Activated CD8-positive, alpha-beta T cell treated with anti-CD3 and anti-CD28 coated beads for 36 hours (primary cell): ENCODE measurements at regions not wholly inside any gene's neighbourhood (a gene's known extent, or its start where the extent isn't known, plus 50 kb on each side); places are given as distances from the start of the nearest gene placed in this dataset.

Experiments
- ATAC-seq: fragments of 200-7000 bp; cut with Tn5 transposase; one replicate; pipeline ENCODE4 v1.10.0; 2021; ENCODE audit warnings: mild to moderate bottlenecking, moderate library complexity
- CTCF ChIA-PET: fragments of 350-600 bp; sonication (Branson Sonifier 250); formaldehyde crosslinking; loops from one replicate; lab custom pipeline; 2021; ENCODE audit warnings: antibody characterized with exemption; lab: Charles Lee
- POLR2A ChIA-PET: fragments of 350-600 bp; sonication (Branson Sonifier 250); formaldehyde crosslinking; loops from one replicate; lab custom pipeline; 2021; ENCODE audit warnings: antibody characterized with exemption; lab: Charles Lee
- DNase-seq: peaks from one replicate; pipeline ENCODE4 v3.0.0-alpha.2; 2020
- H3K27ac Mint-ChIP-seq: one replicate; pipeline ENCODE4 v1.8.0; 2021; ENCODE audit warnings: mild to moderate bottlenecking, mixed read lengths
- H3K27me3 Mint-ChIP-seq: one replicate; pipeline ENCODE4 v1.8.0; 2021; ENCODE audit warnings: mixed read lengths
- H3K36me3 Mint-ChIP-seq: one replicate; pipeline ENCODE4 v1.8.0; 2021; ENCODE audit warnings: low read depth, mixed read lengths
- H3K4me1 Mint-ChIP-seq: one replicate; pipeline ENCODE4 v1.8.0; 2021; ENCODE audit warnings: low read depth, mixed read lengths
- H3K4me3 Mint-ChIP-seq: one replicate; pipeline ENCODE4 v1.8.0; 2021; ENCODE audit warnings: mild to moderate bottlenecking, moderate library complexity, mixed read lengths
- H3K9me3 Mint-ChIP-seq: one replicate; pipeline ENCODE4 v1.8.0; 2021; ENCODE audit warnings: mixed read lengths
- CTCF ChIP-seq: fragments of 200-600 bp; IDR thresholded peaks from one replicate; pipeline ENCODE4 v1.8.0; 2022; ENCODE audit warnings: antibody characterized with exemption, mild to moderate bottlenecking
- intact Hi-C: fragments of 100-400 bp; cut with micrococcal nuclease; formaldehyde crosslinking; loops from one replicate; pipeline ENCODE4 v1.10.0; 2022

GRCh38 chrX:20973038-20973437, 401.2 kb upstream of the CNKSR2 start:
- H3K4me1 Mint-ChIP-seq: no peaks in the 10 kb centered on the region
- no peaks in the 10 kb centered on the region for H3K27me3 Mint-ChIP-seq
- ChIA-PET POLR2A (no interaction called here), CTCF (no interaction called here)
- TF ChIP-seq CTCF: no peak
- intact Hi-C loops: no loop called here
- H3K36me3 Mint-ChIP-seq: no peaks in the 10 kb centered on the region
- H3K9me3 Mint-ChIP-seq: no peaks in the 10 kb centered on the region
- ATAC-seq (no peak), DNase-seq (no peak)
- H3K4me3 Mint-ChIP-seq: no peak overlapping the region
- H3K27ac Mint-ChIP-seq: no peak overlapping the region

GRCh38 chrX:20971250-20971649, 403.0 kb upstream of the CNKSR2 start:
- intact Hi-C loops: no loop called here
- H3K36me3 Mint-ChIP-seq: no peaks in the 10 kb centered on the region
- H3K9me3 Mint-ChIP-seq: no peaks in the 10 kb centered on the region
- no peak for TF ChIP-seq CTCF
- H3K27ac Mint-ChIP-seq: no peak overlapping the region
- ATAC-seq: no peak
- no peak overlapping the region for H3K4me3 Mint-ChIP-seq
- no peaks in the 10 kb centered on the region for H3K27me3 Mint-ChIP-seq
- no peaks in the 10 kb centered on the region for H3K4me1 Mint-ChIP-seq
- ChIA-PET CTCF (no interaction called here), POLR2A (no interaction called here)
- DNase-seq: no peak

DNA sequence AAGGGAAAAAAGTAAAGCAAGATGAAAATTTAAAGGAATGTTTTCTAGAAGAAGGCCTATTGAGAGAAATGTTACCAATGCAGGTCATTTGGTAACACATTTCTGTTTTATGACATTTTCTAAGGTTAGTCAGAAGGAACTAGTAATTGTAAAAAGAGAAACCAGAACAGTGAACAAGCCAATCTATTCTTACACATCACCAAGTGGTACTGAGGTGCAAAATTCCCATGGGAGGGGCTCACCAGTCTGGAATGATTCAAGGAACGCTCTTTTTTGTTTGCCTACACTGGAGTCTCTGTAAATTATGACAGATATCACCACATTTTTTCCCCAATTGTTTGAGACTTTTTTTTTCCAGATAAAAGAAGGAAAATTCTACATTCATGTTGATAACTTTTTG, 404.7 kb upstream of the CNKSR2 start:
- intact Hi-C loops: no loop called here
- Mint-ChIP-seq H3K27ac (no peak overlapping the region), H3K9me3 (no peaks in the 10 kb centered on the region), H3K4me1 (no peaks in the 10 kb centered on the region), H3K36me3 (no peaks in the 10 kb centered on the region), H3K4me3 (no peak overlapping the region), H3K27me3 (no peaks in the 10 kb centered on the region)
- CTCF ChIA-PET: no interaction called here
- POLR2A ChIA-PET: no interaction called here
- TF ChIP-seq CTCF: no peak
- DNase-seq (no peak), ATAC-seq (no peak)

- ChIA-PET POLR2A (no interaction called here), CTCF (no interaction called here)
- intact Hi-C loops: no loop called here
- Mint-ChIP-seq H3K9me3 (no peaks in the 10 kb centered on the region), H3K27ac (no peak overlapping the region), H3K4me3 (no peak overlapping the region), H3K36me3 (no peaks in the 10 kb centered on the region), H3K4me1 (no peaks in the 10 kb centered on the region), H3K27me3 (no peaks in the 10 kb centered on the region)
- ATAC-seq (no peak), DNase-seq (no peak)
- TF ChIP-seq CTCF: no peak
Measured at GRCh38 chrX:20968996-20969395, 405.2 kb upstream of the CNKSR2 start.

- no peaks in the 10 kb centered on the region for H3K36me3 Mint-ChIP-seq
- no peaks in the 10 kb centered on the region for H3K9me3 Mint-ChIP-seq
- no peak overlapping the region for H3K4me3 Mint-ChIP-seq
- ChIA-PET POLR2A (no interaction called here), CTCF (no interaction called here)
- DNase-seq: no peak
- H3K27me3 Mint-ChIP-seq: no peaks in the 10 kb centered on the region
- intact Hi-C loops: no loop called here
- ATAC-seq: no peak
- no peak overlapping the region for H3K27ac Mint-ChIP-seq
- H3K4me1 Mint-ChIP-seq: no peaks in the 10 kb centered on the region
- no peak for TF ChIP-seq CTCF
Measured at GRCh38 chrX:20967725-20968124, 406.5 kb upstream of the CNKSR2 start.
